Chondrocyte (in vitro differentiated cells): ENCODE measurements at regions not wholly inside any gene's neighbourhood (a gene's known extent, or its start where the extent isn't known, plus 50 kb on each side); places are given as distances from the start of the nearest gene placed in this dataset.

Experiments
- DNase-seq: peaks from one replicate; pipeline ENCODE4 v3.0.0; 2021; ENCODE audit warnings: mixed read lengths, low spot score
- H3K27ac Mint-ChIP-seq: one replicate; pipeline ENCODE4 v1.8.0; 2021; ENCODE audit warnings: mild to moderate bottlenecking, moderate library complexity, mixed read lengths; ENCODE audit not compliant: unreplicated experiment
- H3K27me3 Mint-ChIP-seq: 2 replicates; pipeline ENCODE4 v1.8.0; 2021; ENCODE audit warnings: low read depth, mixed read lengths
- H3K36me3 Mint-ChIP-seq: 2 replicates; pipeline ENCODE4 v1.8.0; 2021; ENCODE audit warnings: low read depth, mixed read lengths
- H3K4me1 Mint-ChIP-seq: 2 replicates; pipeline ENCODE4 v1.8.0; 2021; ENCODE audit warnings: low read depth, mild to moderate bottlenecking, mixed read lengths
- H3K4me3 Mint-ChIP-seq: one replicate; pipeline ENCODE4 v1.8.0; 2021; ENCODE audit warnings: mild to moderate bottlenecking, moderate library complexity, mixed read lengths; ENCODE audit not compliant: unreplicated experiment
- H3K9me3 Mint-ChIP-seq: 2 replicates; pipeline ENCODE4 v1.8.0; 2021; ENCODE audit warnings: low read depth, mixed read lengths
- TF ChIP-seq, protein P1 (sequence below): fragments of 200-600 bp; sonication (generic); IDR thresholded peaks from 2 replicates; pipeline ENCODE4 v1.5.0; 2021; ENCODE audit warnings: antibody characterized with exemption, mild to moderate bottlenecking, moderate library complexity

DNA sequence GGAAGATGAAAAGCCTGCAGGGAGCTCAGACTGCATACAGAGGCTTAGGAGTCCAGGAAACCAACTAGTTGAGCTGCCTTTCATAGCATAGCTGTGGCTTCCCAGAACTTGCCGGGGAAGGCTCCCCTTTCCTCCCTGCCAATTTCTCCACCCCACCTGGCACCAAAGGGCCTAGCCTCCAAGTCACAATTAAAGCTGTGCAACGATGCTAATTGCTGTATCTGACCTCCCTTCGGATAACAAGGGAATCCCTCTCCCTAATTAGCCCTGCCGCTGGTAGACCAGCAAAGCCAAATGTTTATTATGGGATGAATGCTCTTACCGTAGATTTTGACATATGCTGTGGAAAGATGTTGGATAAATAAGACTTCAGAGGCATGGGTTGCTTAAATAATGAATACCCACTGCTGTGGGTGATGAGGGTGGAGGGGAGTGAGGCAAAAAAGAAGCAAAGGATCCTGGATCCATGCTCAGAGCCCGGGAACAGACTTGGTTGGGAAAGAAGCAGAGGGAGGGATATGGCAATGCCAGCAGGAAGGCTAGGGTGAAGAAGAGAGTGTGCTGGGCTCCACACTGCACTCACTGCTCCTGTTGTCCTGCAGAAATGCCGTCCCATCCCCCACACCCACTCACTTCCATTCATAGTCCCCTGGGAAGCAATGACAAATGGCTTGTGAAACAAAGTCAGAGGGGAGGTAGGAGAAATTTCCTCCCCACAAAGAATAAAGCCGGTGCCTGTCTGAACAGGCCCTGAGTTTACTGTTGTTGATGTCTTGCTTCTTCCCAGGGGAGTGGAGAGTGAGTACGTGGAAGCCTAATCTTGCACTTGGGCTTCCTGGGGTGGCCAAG lies 608.1 kb upstream of the CADM1 start:
- H3K27me3 Mint-ChIP-seq, result peaks cover 10% of the 10 kb centered on the region
- no peak for DNase-seq
- H3K4me3 Mint-ChIP-seq, result no peak overlapping the region
- peaks cover 3% of the 10 kb centered on the region for H3K36me3 Mint-ChIP-seq
- H3K9me3 Mint-ChIP-seq, result peaks cover 12% of the 10 kb centered on the region
- H3K4me1 Mint-ChIP-seq, result peaks cover 5% of the 10 kb centered on the region
- no peak overlapping the region for H3K27ac Mint-ChIP-seq
- TF ChIP-seq, protein P1, sequence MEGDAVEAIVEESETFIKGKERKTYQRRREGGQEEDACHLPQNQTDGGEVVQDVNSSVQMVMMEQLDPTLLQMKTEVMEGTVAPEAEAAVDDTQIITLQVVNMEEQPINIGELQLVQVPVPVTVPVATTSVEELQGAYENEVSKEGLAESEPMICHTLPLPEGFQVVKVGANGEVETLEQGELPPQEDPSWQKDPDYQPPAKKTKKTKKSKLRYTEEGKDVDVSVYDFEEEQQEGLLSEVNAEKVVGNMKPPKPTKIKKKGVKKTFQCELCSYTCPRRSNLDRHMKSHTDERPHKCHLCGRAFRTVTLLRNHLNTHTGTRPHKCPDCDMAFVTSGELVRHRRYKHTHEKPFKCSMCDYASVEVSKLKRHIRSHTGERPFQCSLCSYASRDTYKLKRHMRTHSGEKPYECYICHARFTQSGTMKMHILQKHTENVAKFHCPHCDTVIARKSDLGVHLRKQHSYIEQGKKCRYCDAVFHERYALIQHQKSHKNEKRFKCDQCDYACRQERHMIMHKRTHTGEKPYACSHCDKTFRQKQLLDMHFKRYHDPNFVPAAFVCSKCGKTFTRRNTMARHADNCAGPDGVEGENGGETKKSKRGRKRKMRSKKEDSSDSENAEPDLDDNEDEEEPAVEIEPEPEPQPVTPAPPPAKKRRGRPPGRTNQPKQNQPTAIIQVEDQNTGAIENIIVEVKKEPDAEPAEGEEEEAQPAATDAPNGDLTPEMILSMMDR, result no peak

DNA sequence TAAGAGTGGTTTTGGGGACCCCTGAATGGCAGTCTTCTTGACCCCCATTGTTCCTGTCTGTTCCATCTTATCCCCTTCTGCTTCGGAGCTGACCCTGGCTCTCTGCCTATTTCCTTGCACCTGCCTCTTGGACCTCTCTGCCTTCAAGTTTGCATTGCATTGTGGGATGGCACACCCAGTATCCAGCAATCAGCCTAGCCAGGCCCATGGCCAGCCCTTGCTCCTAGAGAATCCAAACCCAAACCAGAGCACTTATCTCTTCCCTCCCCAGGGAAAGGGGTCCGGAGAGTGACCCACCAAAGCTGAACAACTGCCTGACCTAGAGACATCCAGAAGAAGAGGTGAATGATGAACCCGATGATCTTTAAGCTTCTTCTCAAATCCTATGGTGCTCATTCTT lies 607.3 kb upstream of the CADM1 start:
- Mint-ChIP-seq H3K4me3 (no peak overlapping the region), H3K9me3 (peaks cover 12% of the 10 kb centered on the region), H3K27ac (no peak overlapping the region), H3K36me3 (peaks cover 3% of the 10 kb centered on the region), H3K27me3 (peaks cover 10% of the 10 kb centered on the region), H3K4me1 (peaks cover 5% of the 10 kb centered on the region)
- DNase-seq, result no peak
- TF ChIP-seq, protein P1, result no peak

DNA sequence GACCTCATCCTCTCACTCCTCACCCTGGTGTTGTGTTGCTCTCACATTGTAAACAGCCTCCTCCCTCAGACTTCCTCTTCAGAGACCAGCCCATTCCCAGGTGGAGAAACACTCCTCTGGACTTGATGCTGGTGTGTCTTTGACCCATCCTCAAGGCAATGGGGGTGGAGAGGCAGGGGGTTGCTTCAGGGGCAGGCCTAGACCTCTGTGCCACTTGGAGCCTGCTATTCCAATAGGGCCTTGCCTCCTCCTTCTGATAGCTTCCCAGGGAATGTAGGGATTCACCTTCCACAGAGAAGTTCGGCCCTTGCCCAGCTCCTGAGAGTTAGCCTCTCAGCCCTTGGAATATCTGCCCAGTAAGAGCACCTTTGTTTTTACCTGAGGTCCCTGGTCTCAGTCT lies 606.6 kb upstream of the CADM1 start:
- TF ChIP-seq, protein P1, result no peak
- H3K9me3 Mint-ChIP-seq, result peaks cover 12% of the 10 kb centered on the region
- H3K27ac Mint-ChIP-seq, result no peak overlapping the region
- peaks cover 7% of the 10 kb centered on the region for H3K27me3 Mint-ChIP-seq
- H3K4me1 Mint-ChIP-seq, result peaks cover 5% of the 10 kb centered on the region
- no peak overlapping the region for H3K4me3 Mint-ChIP-seq
- H3K36me3 Mint-ChIP-seq, result peaks cover 3% of the 10 kb centered on the region
- no peak for DNase-seq

DNA sequence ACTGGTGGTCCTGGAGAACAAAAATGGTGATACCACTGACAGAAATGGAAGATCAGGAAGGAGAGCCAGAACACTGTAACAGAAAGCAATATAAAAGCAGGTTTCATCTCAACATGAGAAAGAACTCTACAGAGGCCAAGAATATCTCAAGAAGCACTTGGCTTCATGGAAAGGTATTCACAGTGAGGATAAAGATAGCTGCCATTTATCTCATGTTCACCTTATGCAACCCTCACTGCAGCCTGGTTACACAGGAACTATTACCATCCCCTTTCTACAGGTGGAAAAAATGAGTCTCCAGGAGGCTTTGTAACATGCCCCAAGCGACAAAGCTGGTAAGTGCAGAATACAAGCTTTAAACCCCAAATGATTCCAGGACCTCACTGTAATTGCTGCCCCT lies 606.1 kb upstream of the CADM1 start:
- TF ChIP-seq, protein P1, result no peak
- peaks cover 3% of the 10 kb centered on the region for H3K36me3 Mint-ChIP-seq
- peaks cover 5% of the 10 kb centered on the region for H3K4me1 Mint-ChIP-seq
- H3K27me3 Mint-ChIP-seq, result peaks cover 7% of the 10 kb centered on the region
- H3K27ac Mint-ChIP-seq, result no peak overlapping the region
- H3K9me3 Mint-ChIP-seq, result peaks cover 12% of the 10 kb centered on the region
- no peak overlapping the region for H3K4me3 Mint-ChIP-seq
- no peak for DNase-seq

DNA sequence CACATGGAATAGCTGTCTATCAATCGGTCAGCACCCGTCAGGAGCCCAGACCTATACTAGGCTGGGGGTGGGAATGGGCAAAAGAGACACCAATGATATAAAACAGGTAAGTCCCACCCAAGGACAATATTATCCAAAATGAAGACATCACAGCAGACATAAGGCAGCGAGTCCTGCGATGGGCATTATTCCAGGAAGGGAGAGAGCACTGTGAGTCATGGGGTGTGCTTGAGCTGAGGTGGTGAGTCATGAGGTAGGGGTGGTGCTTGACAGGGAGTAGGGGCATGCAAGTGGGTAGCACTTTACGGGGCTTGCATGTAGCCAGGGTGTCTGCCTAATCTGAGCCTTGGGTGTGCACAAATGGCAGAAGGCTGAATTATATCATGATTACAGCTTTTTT lies 605.0 kb upstream of the CADM1 start:
- TF ChIP-seq, protein P1, result no peak
- peaks cover 2% of the 10 kb centered on the region for H3K36me3 Mint-ChIP-seq
- peaks cover 12% of the 10 kb centered on the region for H3K9me3 Mint-ChIP-seq
- peaks cover 5% of the 10 kb centered on the region for H3K27me3 Mint-ChIP-seq
- H3K27ac Mint-ChIP-seq, result no peak overlapping the region
- no peak for DNase-seq
- H3K4me3 Mint-ChIP-seq, result no peak overlapping the region
- H3K4me1 Mint-ChIP-seq, result peaks cover 5% of the 10 kb centered on the region
